NCI-H128 (cell line): ENCODE measurements at regions not wholly inside any gene's neighbourhood (a gene's known extent, or its start where the extent isn't known, plus 50 kb on each side); places are given as distances from the start of the nearest gene placed in this dataset.
"Not testable (repeated sequence)": the region's sequence is repeated elsewhere in the genome, so short reads cannot be mapped to it uniquely, and the experiment has no call there.

Source experiments
- DNase-seq: peaks from one replicate; lab custom pipeline; 2025; ENCODE audit not compliant: unreplicated experiment; lab: John Stamatoyannopoulos, UW

DNA sequence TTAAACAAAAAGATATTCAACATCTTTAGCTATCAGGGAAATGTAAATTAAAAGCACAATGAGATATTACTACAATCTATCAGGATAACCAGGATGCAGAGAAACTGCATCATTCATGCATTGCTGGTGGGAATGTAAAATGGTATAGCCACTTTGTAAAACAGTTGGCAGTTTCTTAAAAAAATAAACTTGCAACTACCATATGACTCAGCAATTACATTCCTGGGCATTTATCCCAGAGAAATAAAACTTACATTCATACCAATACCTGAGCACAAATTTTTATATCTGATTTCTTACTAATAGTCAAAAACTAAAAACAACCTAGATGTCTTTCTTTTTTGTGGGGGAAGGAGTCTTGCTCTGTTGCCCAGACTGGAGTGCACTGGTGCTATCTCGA lies 190.3 kb upstream of the TAB2 start:
- no peak for DNase-seq

- no peak for DNase-seq
Measured at GRCh38 chr6:149128489-149129145, 188.9 kb upstream of the TAB2 start.

GRCh38 chr6:149129371-149130077 lies 188.0 kb upstream of the TAB2 start:
- DNase-seq, result no peak

DNA sequence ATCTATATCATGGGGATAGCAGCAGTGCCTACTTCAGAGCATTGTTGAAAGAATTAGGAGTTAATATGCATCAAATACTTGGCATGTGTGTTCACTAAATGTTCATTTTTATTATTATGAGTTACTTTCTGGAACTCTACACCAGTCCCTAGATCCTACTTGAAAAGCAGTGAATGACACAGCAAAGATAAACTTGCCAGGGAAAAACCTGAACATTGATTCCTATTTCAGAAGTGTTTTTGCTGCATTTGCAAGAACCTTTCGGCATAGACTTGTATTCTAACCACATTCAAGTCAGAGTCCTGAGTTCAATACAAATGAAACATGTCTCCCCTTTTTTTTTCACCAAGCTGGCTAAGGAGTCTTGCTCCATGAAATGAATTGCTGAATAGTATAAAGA lies 187.4 kb upstream of the TAB2 start:
- no peak for DNase-seq

DNA sequence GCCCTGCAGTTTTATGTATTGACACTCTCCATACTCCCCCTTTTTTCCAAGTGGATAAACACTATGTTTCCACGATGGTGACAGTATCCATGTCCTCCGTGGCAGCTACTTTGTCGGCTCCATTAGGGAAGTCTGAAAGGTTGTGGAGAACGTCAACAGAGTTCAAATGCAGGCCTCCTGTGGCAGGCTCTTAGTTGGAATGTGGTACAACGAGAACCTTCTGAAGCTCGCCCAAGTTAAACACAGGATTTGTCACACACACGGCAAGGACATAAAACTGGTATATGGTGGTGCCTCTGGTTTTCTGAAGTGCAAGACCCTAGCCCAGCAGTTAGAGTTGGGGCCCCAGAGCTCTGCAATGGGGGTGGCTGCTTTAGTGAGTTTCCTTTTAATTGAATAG lies 187.0 kb upstream of the TAB2 start:
- DNase-seq, result no peak

DNA sequence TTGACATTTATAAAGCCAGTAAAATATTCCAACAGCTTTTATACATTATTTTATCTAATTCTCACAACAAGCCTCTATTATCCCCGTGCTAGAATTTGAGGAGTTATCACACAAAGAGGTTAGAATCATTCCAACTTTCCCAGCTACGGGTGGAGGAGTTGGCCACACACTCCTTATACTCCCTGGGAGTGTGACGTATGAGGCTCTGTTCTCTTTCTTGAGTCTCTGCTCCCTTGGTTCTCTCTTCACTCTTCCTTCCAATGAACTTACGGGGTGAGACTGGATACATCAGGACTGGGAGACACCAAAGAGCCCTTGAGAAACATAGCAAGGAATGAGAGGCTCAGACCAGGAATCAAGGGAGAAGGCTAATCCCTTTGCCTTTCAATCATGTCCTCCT lies 185.6 kb upstream of the TAB2 start:
- no peak for DNase-seq

DNA sequence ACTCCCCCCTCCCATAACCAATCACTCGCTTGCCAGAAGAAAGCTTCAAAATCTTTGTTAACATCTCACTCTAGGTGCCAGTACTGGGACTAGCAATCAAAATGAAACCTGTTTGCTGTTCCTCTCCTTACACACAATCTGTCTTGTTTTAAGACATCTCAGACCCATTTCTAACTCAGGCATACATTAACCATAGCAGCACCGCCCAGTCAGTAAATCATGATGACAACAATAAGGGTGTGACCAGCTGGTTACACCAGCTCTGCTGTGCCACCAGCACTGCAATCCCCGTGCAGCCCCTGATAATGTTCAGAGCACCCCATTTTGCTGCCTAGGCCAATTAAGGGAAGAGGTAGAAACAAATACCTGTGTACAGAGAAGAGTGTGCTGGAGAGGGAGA lies 185.2 kb upstream of the TAB2 start:
- DNase-seq, result no peak

DNA sequence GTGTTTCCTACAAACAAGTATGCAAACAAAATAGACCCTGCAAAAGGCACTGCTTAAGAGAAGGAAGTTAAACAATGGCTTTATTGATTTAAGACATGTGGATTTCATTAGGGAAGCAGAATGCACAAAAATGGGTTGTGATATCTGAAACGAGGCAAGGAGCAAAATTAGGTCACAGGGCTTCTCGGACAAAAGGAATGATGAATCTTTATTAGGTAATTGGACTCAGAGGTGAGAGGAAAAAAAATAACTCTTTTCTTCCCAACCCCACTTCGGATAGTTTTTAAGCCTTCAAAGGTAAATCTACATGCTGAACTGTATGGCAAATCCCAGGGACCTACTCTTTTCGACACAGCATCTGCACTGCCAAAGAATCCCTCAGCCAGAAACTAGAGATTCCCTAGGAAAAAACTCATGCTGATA lies 183.0 kb upstream of the TAB2 start:
- no peak for DNase-seq

- DNase-seq, result no peak
Measured at GRCh38 chr6:149135809-149136208, 181.7 kb upstream of the TAB2 start.

- DNase-seq, result no peak
Measured at GRCh38 chr6:149136273-149136912, 181.1 kb upstream of the TAB2 start.

DNA sequence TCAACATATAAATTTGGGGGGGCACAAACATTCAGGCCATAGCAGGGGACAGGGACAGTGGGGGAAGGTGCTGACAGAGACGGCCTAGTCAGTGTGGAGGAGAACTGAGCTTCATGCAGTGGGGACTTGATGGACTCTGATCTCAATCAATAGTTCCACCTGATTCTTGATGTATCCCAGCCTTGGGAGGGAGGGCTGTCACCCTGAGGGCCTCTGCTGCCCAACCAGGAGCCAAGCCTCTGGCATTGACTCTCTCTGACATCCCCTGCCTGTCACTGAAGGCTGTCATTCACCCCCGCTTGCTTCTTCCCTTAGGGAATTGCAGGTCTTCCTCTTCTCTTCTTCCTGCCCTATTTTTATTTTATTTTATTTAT lies 180.6 kb upstream of the TAB2 start:
- DNase-seq, result no peak

DNA sequence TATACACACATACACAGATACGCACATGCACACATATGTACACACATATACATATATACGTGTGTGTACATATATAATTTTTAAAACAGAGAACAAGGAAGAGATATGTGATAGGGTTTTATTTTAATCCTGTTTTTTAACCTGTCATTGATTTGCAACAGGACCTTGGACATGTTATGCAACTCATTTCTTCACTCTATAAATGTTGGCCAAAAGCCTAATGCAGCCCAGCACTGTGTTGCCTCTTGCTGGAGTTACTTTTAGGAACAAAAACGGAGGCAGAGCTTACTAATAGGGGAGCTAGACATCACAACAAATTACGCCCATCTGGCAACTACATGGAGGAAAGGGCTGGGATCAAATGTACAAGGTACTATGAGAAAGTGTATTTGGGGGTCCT lies 179.9 kb upstream of the TAB2 start:
- DNase-seq, result no peak

- DNase-seq, result no peak
Measured at GRCh38 chr6:149138089-149138488, 179.4 kb upstream of the TAB2 start.

- DNase-seq, result no peak
Measured at GRCh38 chr6:149138699-149139294, 178.7 kb upstream of the TAB2 start.

GRCh38 chr6:149139782-149140136 lies 177.8 kb upstream of the TAB2 start:
- DNase-seq, result no peak

- DNase-seq, result no peak
Measured at GRCh38 chr6:149140137-149140909, 177.2 kb upstream of the TAB2 start.

DNA sequence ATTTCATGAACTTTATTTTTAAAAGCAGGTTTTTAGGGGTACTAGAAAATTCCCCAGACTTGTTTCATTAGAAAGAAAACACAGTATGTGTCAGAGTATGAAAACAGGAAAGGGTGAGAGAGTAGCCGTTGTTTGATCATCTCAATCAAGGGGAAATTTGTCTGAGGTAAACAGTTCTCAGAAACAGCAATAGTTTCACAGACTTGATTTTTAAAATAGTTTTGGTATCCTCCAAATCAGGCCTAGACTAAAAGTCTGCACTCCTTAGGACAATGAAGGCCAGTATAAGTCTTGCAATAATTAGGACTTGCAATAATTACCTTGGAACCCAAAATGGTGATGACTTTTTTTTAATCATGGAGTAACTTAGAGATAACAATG lies 176.6 kb upstream of the TAB2 start:
- no peak for DNase-seq

DNA sequence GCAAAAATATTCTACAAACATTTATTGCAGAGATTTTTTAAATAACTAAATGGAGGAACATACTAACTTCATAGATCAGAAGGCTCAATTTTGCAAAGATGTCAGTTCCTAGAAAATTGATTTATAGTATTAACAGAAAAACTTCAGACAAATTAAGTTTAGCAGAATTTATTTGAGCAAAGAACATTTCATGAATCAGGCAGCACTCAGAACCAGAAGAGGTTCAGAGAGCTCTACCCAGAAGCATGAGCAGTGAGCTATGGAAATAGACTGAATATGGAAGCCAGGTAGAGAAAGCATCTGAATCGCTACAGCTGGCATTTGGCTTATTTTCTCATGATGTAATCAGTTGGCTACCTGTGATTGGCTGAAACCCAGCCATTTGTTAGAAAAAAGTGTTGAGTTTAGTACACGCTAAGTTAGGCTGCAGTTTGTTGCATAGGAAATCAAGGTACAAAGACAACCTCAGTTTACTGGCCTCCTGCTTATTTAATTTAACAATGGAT lies 174.5 kb upstream of the TAB2 start:
- no peak for DNase-seq

DNA sequence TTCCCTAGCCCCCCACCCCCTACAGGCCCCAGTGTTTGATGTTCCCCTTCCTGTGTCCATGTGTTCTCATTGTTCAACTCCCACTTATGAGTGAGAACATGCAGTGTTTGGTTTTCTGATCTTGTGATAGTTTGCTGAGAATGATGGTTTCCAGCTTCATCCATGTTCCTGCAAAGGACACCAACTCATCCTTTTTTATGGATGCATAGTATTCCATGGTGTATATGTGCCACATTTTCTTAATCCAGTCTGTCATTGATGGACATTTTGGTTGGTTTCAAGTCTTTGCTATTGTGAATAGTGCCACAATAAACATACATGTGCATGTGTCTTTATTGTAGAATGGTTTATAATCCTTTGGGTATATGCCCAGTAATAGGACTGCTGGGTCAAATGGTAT lies 171.7 kb upstream of the TAB2 start:
- DNase-seq, result not testable (repeated sequence)

GRCh38 chr6:149147195-149147594 lies 170.3 kb upstream of the TAB2 start:
- DNase-seq, result no peak
